ENCODE measurements at regions not wholly inside any gene's neighbourhood (a gene's known extent, or its start where the extent isn't known, plus 50 kb on each side); places are given as distances from the start of the nearest gene placed in this dataset.

- DNase-seq = no peak
Observed at GRCh38 chr1:69252696-69253095, 315.0 kb upstream of the LRRC7 start.

GRCh38 chr1:69256036-69256435 lies 311.7 kb upstream of the LRRC7 start:
- no peak for DNase-seq

GRCh38 chr1:69258842-69259241 lies 308.9 kb upstream of the LRRC7 start:
- no peak for DNase-seq

GRCh38 chr1:69263921-69264391 lies 303.8 kb upstream of the LRRC7 start:
- peak; percentile 44 for DNase-seq

GRCh38 chr1:69269491-69269890 lies 298.2 kb upstream of the LRRC7 start:
- no peak for DNase-seq

GRCh38 chr1:69271587-69272125 lies 296.1 kb upstream of the LRRC7 start:
- DNase-seq = no peak

- DNase-seq = no peak
Observed at GRCh38 chr1:69272684-69273083, 295.0 kb upstream of the LRRC7 start.

GRCh38 chr1:69278923-69279322 lies 288.8 kb upstream of the LRRC7 start:
- DNase-seq = no peak

- no peak for DNase-seq
Observed at GRCh38 chr1:69283516-69283915, 284.2 kb upstream of the LRRC7 start.

GRCh38 chr1:69284508-69284907 lies 283.2 kb upstream of the LRRC7 start:
- no peak for DNase-seq

GRCh38 chr1:69288416-69288815 lies 279.3 kb upstream of the LRRC7 start:
- no peak for DNase-seq

- DNase-seq = no peak
Observed at GRCh38 chr1:69290291-69290690, 277.4 kb upstream of the LRRC7 start.

- no peak for DNase-seq
Observed at GRCh38 chr1:69291541-69291940, 276.2 kb upstream of the LRRC7 start.

- DNase-seq = no peak
Observed at GRCh38 chr1:69292833-69293232, 274.9 kb upstream of the LRRC7 start.

GRCh38 chr1:69294171-69294570 lies 273.6 kb upstream of the LRRC7 start:
- DNase-seq = no peak

GRCh38 chr1:69295265-69295664 lies 272.5 kb upstream of the LRRC7 start:
- DNase-seq = no peak

- DNase-seq = no peak
Observed at GRCh38 chr1:69305621-69306020, 262.1 kb upstream of the LRRC7 start.

GRCh38 chr1:69312055-69312732 lies 255.5 kb upstream of the LRRC7 start:
- no peak for DNase-seq

- no peak for DNase-seq
Observed at GRCh38 chr1:69313118-69313517, 254.6 kb upstream of the LRRC7 start.

GRCh38 chr1:69315416-69315815 lies 252.3 kb upstream of the LRRC7 start:
- DNase-seq = no peak

GRCh38 chr1:69315823-69316222 lies 251.9 kb upstream of the LRRC7 start:
- no peak for DNase-seq

- DNase-seq = no peak
Observed at GRCh38 chr1:69319287-69319686, 248.4 kb upstream of the LRRC7 start.

GRCh38 chr1:69320757-69321211 lies 246.9 kb upstream of the LRRC7 start:
- DNase-seq = no peak

- no peak for DNase-seq
Observed at GRCh38 chr1:69321311-69321710, 246.4 kb upstream of the LRRC7 start.

Measured in right kidney (tissue), 1 donor.